ENCODE measurements at regions not wholly inside any gene's neighbourhood (a gene's known extent, or its start where the extent isn't known, plus 50 kb on each side); places are given as distances from the start of the nearest gene placed in this dataset.

DNA sequence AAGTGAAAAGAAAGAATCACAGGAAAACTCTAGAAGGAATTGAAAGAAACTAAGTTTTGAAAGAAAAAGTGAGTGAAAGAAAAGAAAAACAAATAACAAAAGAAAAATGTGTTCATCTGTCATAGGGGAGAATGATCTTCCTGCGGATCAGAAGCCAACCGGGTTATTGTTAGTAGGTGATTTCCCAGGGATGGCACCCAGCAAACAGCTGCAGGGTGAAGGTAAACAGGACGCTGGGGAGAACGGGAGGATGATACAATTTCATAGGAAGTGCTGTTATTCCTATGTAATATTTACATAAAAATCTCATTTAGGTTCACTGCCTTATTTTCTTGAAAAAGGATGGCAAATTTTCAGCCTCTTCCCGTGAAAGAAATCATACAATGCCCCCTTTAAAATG lies 72.4 kb upstream of the LHFPL2 start:
- H3K4me2 ChIP-seq (ENCODE audit: low read depth, low read length), result no peak overlapping the region
- in situ Hi-C loops (cut with MboI; ENCODE audit: low sequenced_read_pairs), result no loop called here

More for the DNA sequence above, 72.4 kb upstream of the LHFPL2 start:
- Histone ChIP-seq H2AFZ (replicated peaks; ENCODE audit: low read length, poor library complexity) (no peak overlapping the region), H3K9ac (ENCODE audit: low read depth, low read length) (no peak overlapping the region), H3K27ac (ENCODE audit: insufficient read depth, low read length) (no peak overlapping the region), H4K20me1 (ENCODE audit: insufficient read depth, low read length) (no peaks in the 10 kb centered on the region), H3K79me1 (ENCODE audit: low read depth in 1 of 2, low read length in 2 of 2) (no peaks in the 10 kb centered on the region), H3K9me3 (ENCODE audit: control insufficient read depth, insufficient read depth, low read length) (no peaks in the 10 kb centered on the region), H2BK15ac (ENCODE audit: low read depth, low read length) (no peak overlapping the region), H3K23ac (ENCODE audit: low read depth, low read length) (no peak overlapping the region), H3K9me1 (ENCODE audit: insufficient read depth, low read length) (peaks cover 18% of the 10 kb centered on the region), H2BK20ac (ENCODE audit: low read depth, low read length) (no peak overlapping the region; the same call in 1 of the 2 replicates), H2AK5ac (ENCODE audit: low read depth, low read length) (no peak overlapping the region), H3K18ac (ENCODE audit: low read depth, low read length) (no peak overlapping the region), H4K91ac (ENCODE audit: insufficient read depth, low read depth, low read length) (no peak overlapping the region), H3K27me3 (ENCODE audit: control insufficient read depth, insufficient read depth, low read length) (no peaks in the 10 kb centered on the region), H3K4me1 (ENCODE audit: control insufficient read depth, insufficient read depth, low read length) (peaks cover 30% of the 10 kb centered on the region), H3K4ac (ENCODE audit: low read depth, low read length) (no peak overlapping the region), H2BK120ac (ENCODE audit: low read depth, low read length) (no peak overlapping the region), H3K4me3 (ENCODE audit: insufficient read depth, low read depth, low read length) (no peak overlapping the region), H3K14ac (replicated peaks; ENCODE audit: low read depth, low read length) (no peak overlapping the region), H4K8ac (ENCODE audit: low read depth in 2 of 2, low read length in 2 of 2) (no peak overlapping the region), H4K5ac (ENCODE audit: low read depth, low read length) (no peak overlapping the region; the same call in 1 of the 2 replicates), H3K36me3 (ENCODE audit: control insufficient read depth, insufficient read depth, low read length) (no peaks in the 10 kb centered on the region), H2AK9ac (replicated peaks; ENCODE audit: low read depth, low read length, poor library complexity) (no peak overlapping the region), H3K56ac (ENCODE audit: extremely low read depth, insufficient read depth, low read length) (no peak overlapping the region), H2BK5ac (ENCODE audit: low read depth, low read length, poor library complexity, severe bottlenecking) (no peak overlapping the region)
- ChIA-PET CTCF (no interaction called here), POLR2A (ENCODE audit: unreplicated experiment) (interaction anchor here (0.6 kb wide), 1 partner anchor 323 kb away, joined by 3 read pairs; no protein-coding TSS in a partner anchor)
- ATAC-seq (ENCODE audit: low read depth) (no peak), DNase-seq (no peak)
- dilution Hi-C loops (cut with HindIII; ENCODE audit: low sequenced_read_pairs, unreplicated experiment), result no loop called here
- intact Hi-C loops (cut with micrococcal nuclease), result no loop called here
- 83% methylated on average over 2 of the region's 5 CpGs; no CpG with 5 or more reads in 1 of the 2 experiments for WGBS, 2 experiments (ENCODE audit: extremely low coverage in 2 of 2, insufficient read length in 1 of 2)
- BruUV-seq (replicated peaks), result no TSS peak
- TF ChIP-seq POLR2A (IDR thresholded peaks at IDR 0.05; ENCODE audit: low read depth, low read length), result no peak
- no peak for TF ChIP-seq SMC3 (IDR thresholded peaks at IDR 0.05; ENCODE audit: low read depth, low read length)
- no peak for TF ChIP-seq RCOR1 (IDR thresholded peaks at IDR 0.05; ENCODE audit: insufficient replicate concordance, low read length)
- TF ChIP-seq, protein P1, sequence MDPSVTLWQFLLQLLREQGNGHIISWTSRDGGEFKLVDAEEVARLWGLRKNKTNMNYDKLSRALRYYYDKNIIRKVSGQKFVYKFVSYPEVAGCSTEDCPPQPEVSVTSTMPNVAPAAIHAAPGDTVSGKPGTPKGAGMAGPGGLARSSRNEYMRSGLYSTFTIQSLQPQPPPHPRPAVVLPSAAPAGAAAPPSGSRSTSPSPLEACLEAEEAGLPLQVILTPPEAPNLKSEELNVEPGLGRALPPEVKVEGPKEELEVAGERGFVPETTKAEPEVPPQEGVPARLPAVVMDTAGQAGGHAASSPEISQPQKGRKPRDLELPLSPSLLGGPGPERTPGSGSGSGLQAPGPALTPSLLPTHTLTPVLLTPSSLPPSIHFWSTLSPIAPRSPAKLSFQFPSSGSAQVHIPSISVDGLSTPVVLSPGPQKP (IDR thresholded peaks at IDR 0.05; ENCODE audit: borderline replicate concordance, low read depth, low read length), result no peak
- TF ChIP-seq BHLHE40 (IDR thresholded peaks at IDR 0.05; ENCODE audit: low read depth, low read length), result no peak
- no peak for TF ChIP-seq RAD21 (IDR thresholded peaks at IDR 0.05; ENCODE audit: low read length)
- TF ChIP-seq MAFK (IDR thresholded peaks at IDR 0.05; ENCODE audit: low read depth, low read length), result no peak
- no peak for TF ChIP-seq CEBPB (IDR thresholded peaks at IDR 0.05; ENCODE audit: low read depth, low read length)
- no peak for TF ChIP-seq FOS (IDR thresholded peaks at IDR 0.05; ENCODE audit: low read depth, low read length)
- TF ChIP-seq RFX5 (IDR thresholded peaks at IDR 0.05; ENCODE audit: low read depth, low read length), result no peak
- TF ChIP-seq, protein P2, sequence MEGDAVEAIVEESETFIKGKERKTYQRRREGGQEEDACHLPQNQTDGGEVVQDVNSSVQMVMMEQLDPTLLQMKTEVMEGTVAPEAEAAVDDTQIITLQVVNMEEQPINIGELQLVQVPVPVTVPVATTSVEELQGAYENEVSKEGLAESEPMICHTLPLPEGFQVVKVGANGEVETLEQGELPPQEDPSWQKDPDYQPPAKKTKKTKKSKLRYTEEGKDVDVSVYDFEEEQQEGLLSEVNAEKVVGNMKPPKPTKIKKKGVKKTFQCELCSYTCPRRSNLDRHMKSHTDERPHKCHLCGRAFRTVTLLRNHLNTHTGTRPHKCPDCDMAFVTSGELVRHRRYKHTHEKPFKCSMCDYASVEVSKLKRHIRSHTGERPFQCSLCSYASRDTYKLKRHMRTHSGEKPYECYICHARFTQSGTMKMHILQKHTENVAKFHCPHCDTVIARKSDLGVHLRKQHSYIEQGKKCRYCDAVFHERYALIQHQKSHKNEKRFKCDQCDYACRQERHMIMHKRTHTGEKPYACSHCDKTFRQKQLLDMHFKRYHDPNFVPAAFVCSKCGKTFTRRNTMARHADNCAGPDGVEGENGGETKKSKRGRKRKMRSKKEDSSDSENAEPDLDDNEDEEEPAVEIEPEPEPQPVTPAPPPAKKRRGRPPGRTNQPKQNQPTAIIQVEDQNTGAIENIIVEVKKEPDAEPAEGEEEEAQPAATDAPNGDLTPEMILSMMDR (conservative IDR thresholded peaks at IDR 0.05; ENCODE audit: low read depth, low read length), result no peak
- no peak for TF ChIP-seq MAZ (IDR thresholded peaks at IDR 0.05; ENCODE audit: borderline replicate concordance, low read depth, low read length)
- TF ChIP-seq CHD1 (IDR thresholded peaks at IDR 0.05; ENCODE audit: low read depth, low read length), result no peak
- TF ChIP-seq, protein P3, sequence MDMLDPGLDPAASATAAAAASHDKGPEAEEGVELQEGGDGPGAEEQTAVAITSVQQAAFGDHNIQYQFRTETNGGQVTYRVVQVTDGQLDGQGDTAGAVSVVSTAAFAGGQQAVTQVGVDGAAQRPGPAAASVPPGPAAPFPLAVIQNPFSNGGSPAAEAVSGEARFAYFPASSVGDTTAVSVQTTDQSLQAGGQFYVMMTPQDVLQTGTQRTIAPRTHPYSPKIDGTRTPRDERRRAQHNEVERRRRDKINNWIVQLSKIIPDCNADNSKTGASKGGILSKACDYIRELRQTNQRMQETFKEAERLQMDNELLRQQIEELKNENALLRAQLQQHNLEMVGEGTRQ (IDR thresholded peaks at IDR 0.05; ENCODE audit: low read depth, low read length), result no peak
- no peak for TF ChIP-seq NFE2L2 (IDR thresholded peaks at IDR 0.05; ENCODE audit: low read depth, low read length)
- no peak for TF ChIP-seq MXI1 (IDR thresholded peaks at IDR 0.05; ENCODE audit: borderline replicate concordance, low read depth, low read length)
